SU-DHL-6 (cell line): ENCODE measurements at regions not wholly inside any gene's neighbourhood (a gene's known extent, or its start where the extent isn't known, plus 50 kb on each side); places are given as distances from the start of the nearest gene placed in this dataset.

Experiments
- CTCF ChIP-seq: fragments of 200-600 bp; sonication (generic); IDR thresholded peaks from one replicate; pipeline ENCODE4 v1.5.1; 2017; ENCODE audit warnings: antibody characterized with exemption, mild to moderate bottlenecking, low read length, moderate library complexity; ENCODE audit not compliant: insufficient read depth, poor library complexity, severe bottlenecking
- EZH2phosphoT487 ChIP-seq: fragments of 200-600 bp; sonication (generic), shearing (Covaris generic); conservative IDR thresholded peaks from 2 replicates; pipeline ENCODE4 v1.6.1; 2018; ENCODE audit warnings: mild to moderate bottlenecking, antibody characterized with exemption, low read length, moderate library complexity, mixed read lengths

GRCh38 chr5:56430422-56430821 lies 197.3 kb upstream of the ANKRD55 start:
- no peak for TF ChIP-seq CTCF
- TF ChIP-seq EZH2phosphoT487 = no peak
